Activated CD4-positive, alpha-beta T cell treated with anti-CD3 and anti-CD28 coated beads, Interleukin-2, amount 50 U/mL, for 16 hours (primary cell): ENCODE measurements at regions not wholly inside any gene's neighbourhood (a gene's known extent, or its start where the extent isn't known, plus 50 kb on each side); places are given as distances from the start of the nearest gene placed in this dataset.

Source experiments
- DNase-seq: peaks from one replicate; pipeline ENCODE4 v3.0.0-alpha.2; 2020

DNA sequence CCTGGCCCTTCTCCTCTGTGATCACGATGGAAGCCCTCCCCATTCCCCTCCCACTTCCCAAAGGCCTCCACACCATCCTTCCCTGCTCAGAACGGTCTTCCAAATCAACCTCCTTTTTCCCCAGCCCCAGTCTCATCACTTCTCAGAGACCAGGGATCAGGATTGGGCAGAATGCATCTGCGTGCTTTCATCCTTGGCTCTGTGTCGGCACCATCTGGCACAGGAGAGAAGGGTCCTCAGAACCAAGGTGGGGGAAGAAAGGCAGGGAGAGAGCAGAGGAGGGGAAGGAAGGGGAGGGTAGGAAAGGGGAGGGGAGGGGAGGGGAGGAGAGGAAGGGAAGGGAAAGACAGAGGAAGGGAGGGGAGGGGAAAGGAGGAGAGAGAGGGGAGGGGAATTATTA is 52.4 kb upstream of the FICD start:
- no peak for DNase-seq

- DNase-seq, result no peak
Measured at GRCh38 chr12:108461058-108461660, 53.9 kb upstream of the FICD start.

DNA sequence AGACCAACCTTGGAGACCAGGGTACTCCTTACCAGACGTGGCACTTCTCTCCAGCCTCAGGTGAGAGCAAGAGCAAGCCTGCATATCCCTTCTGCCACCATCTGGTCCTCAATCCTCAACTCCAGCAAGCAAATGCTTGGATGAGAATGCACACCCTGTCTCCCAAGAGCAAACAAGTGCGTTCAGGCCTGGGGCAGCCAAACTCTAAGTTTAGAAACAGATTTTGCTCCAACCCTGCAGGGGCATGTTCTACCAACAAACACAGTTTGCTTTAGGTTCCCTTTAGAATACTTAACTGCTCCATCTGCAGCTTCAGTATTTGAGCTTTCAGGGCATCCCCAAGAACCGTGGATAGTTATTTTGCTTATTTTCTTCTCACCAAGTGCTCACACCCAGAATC is 55.9 kb upstream of the FICD start:
- no peak for DNase-seq

GRCh38 chr12:108457734-108458361 is 57.2 kb upstream of the FICD start:
- DNase-seq, result no peak

- peak; percentile 50 for DNase-seq
Measured at GRCh38 chr12:108457006-108457733, 57.9 kb upstream of the FICD start.

DNA sequence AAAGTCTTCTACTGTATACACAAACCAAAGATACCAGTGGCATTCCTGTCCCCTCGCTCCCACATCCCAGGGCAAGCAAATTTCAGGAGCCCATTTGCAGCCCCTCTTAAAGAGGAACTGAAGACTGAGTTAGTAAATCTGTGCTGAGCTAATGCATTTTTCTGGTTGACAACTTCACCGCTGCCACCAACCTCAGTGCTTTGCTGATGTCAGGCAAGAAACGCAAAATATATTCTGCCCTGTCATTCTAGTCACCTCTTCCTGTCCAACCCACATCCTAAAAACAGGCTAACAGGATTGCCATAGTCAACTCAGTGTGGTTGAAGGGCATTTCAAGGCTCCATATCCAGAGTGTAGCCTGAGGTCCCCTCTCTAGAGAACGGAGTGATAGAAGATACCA is 59.4 kb upstream of the FICD start:
- DNase-seq, result no peak

DNA sequence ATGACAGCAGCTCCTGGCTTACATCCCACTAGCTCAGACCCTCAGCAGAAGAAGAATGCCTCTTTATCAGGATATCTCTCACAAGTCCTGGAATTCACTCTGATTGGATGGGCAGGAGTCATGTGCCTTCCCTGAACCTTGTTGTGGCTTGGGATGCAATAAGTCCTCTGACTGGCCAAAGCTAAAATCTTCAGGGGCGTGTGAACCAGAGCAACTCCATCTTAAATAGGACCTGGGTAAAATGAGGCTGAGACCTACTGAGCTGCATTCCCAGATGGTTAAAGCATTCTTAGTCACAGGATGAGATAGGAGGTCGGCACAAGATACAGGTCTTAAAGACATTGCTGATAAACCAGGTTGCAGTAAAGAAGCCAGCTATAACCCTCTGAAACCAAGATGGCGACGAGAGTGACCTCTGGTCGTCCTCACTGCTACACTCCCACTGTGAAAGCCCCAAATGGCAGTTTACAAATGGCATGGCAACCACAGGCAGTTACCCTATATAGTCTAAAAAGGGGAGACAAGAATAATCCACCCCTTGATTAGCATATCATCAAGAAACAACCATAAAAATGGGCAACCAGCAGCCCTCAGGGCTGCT is 60.4 kb upstream of the FICD start:
- DNase-seq, result no peak

DNA sequence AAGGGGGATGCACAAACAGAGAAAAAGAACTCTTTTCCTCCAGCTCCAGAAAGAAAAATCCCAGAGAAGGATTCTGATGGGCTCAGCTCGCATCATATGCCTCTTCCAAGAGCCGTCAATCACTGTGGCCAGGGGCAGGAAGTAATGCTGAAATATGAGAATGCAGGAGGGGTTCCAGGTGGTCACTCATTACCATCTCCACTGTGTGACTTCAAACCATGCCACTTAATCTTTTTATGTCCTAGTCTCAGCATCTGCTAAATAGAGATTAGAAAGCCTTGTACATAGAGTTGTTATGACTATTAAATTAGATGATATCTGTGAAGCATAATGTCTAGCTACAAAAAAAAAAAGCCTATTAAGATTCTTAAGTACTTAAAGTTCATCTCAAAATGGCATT is 65.6 kb upstream of the FICD start:
- DNase-seq, result no peak

- no peak for DNase-seq
Measured at GRCh38 chr12:108448246-108448645, 66.8 kb upstream of the FICD start.

GRCh38 chr12:108447168-108447832 is 67.8 kb upstream of the FICD start:
- no peak for DNase-seq

DNA sequence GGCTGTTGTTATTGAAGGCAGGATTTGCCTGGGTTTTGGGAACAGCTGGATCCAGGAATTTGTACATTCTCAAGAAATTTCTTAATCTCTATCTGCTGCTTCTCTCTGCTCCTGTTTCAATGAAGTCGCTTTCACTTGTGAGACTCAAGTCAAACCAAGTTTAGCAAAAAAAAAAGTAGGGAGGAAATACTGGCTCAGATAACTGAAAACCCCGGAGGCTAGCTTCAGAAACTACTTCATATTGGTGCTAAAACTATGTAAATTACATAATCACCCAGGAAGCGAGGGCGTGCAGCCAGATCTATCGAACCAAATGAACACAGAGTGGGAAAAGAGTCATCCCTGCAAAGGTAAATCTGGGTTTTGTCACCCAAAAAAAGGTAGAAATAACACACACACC is 68.3 kb upstream of the FICD start:
- DNase-seq, result no peak

DNA sequence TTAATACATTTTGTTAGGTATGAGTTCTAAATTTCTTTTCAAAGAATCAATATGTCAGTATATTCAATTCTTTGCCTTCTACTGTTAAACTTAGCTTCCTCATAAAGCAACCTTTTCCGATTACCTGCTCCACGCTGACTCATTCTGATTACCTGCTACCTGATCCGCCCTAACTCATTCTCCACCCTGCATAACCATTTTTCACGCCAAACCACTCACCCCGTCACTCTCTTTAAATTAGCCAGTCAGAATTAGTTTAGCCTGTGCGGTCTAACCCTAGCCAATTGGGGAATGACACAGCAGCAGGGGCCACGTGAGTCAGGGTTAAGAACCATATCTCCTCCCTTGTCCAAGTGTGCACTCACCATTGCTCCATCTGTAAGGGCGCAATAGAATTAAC is 72.2 kb upstream of the FICD start:
- no peak for DNase-seq

DNA sequence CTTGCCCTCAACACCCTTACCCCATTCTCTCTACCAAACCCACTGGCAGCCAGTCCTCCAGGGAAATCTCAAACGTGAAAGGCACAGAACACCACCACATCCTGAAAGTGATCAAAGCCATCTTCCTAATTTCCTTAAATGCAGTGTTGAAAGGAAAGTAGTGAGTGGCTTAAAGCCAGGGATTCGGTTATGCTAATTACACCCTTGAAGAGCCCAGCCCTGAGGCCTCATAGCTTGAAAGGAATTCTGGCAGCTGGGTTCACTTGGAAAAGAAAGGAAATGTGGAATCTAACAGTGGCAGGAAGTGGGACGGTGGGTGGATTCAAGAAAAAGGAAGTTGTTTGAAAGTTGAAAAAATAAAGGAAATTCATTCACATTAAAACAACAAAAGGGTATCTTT is 73.0 kb upstream of the FICD start:
- DNase-seq, result no peak

- no peak for DNase-seq
Measured at GRCh38 chr12:108441549-108441948, 73.5 kb upstream of the FICD start.

DNA sequence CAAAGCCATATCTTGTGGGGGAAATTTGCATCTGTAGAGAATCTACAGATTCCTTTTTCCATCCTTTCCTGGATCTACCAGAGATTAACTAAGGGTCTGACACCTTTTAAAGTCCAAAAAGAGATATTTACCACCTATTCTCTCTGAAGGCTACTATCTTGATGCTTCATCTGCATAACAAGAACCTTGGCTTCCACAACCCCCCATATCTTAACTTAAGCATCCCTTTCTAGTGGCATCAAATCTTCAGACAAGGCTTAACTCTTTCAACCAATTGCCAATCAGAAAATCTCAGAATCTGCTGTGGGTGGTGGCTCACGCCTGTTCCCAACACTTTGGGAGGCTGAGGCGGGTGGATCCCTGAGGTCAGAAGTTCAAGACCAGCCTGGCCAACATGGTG is 74.3 kb upstream of the FICD start:
- DNase-seq, result no peak

DNA sequence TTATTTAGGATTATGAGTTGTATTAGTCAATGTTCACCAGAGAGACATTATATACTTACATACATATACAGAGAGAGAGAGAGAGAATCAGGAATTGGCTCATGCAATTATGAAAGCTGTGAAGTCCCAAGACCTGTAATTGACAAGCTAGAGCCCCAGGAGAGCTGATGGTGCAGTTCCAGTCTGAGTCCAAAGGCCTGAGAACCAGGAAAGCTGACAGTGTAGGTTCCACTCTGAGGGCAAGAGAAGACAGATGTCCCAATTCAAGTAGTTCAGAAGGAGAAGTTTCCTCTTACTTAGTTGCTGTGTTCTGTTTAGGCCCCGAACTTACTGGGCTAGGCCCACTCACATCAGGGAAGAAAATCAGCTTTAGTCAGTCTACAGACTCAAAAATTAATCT is 76.4 kb upstream of the FICD start:
- DNase-seq, result no peak

DNA sequence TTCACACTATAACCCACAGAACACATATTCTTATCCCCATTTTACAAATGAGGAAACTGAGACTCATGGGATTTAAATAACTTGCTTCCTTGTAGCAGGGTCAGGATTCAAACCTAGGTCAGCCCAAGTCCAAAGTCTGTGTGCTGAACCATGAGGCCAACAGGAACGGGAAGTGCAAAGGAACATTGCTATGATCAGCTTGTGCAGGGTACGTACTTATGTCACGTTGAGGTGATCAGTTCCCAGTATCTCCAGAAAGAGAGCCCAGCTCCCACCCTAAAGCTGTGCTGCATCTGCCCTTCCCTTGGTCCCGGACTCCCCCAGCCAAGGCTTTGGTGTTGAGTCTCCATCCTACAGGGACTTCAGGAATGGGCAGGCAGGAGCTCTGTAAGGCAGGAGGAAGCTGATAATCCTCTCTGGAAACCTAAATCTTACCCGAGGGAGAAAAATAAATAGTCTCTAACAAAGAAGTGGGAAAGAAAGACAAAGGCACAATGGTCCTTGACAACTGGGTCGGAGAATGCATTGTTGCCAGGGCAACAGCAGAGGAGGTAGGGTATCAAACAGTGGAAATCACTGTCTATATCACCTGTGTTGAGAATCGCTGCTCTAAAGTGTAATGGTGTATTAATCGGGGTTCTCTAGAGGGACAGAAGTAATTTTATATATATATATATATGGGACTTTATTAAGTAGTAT is 82.5 kb upstream of the FICD start:
- DNase-seq, result no peak

GRCh38 chr12:108430926-108431325 is 84.2 kb upstream of the FICD start:
- DNase-seq, result no peak

GRCh38 chr12:108430245-108430644 is 84.8 kb upstream of the FICD start:
- no peak for DNase-seq

DNA sequence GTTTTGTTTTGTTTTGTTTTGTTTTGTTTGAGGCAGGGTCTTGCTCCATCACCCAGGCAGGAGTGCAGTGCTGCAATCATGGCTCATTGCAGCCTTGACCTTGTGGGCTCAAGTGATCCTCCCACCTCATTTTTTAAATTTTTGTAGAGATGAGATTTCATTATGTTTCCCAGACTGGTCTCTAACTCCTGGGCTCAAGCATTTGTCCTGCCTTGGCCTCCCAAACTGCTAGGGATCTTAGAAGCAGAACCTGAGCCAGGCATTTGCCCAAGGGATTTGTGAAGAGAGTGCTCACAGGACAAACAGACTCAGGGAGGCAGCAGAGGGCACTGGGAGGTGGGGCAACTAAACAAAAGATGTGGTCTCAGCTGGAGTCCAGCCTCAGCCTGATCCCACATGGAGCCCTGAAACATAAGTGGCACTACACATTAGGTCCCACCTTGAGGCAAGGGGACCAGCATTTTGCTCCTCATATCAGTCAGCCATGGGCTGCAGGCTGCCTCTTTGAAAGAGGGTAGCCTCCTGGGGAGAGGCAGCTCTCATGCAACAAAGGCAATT is 86.2 kb upstream of the CMKLR1 start:
- DNase-seq, result no peak

DNA sequence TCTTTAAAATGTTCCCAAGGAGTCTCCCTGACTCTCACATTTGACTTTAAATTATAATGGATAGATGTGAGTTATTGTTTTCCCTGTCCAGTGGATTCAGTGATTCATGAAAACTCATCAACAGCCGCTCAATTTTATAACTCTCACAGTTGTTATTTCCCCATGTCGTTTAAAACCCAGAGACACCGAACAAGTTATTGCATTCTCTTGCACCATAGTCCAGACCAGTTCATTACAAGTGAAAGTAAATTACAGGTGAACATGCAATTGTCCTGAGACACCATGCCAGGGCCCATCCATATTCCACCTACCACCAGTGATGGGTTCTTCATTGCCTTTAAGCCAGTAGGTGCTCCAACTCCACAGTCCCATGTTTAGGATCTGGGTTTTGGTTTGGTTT is 85.7 kb upstream of the CMKLR1 start:
- DNase-seq, result no peak

GRCh38 chr12:108424026-108424425 is 84.9 kb upstream of the CMKLR1 start:
- DNase-seq, result no peak

DNA sequence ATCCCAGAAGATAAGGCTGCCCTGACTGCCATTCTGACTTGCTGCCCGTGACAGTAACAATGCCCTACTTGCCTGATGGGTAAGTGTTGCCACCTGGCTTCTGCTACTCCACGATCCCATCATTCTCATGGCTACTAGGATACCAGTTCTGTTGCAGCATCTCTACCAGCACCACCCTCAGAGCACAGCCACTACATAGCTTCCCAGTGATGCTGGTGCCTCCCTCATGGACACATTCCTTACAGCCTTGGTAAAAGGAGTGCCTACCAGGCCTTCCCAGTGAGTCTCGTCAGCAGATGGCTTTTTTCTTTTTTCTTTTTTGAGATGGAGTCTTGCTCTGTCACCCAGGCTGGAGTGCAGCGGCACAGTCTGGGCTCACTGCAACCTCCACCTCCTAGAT is 84.4 kb upstream of the CMKLR1 start:
- no peak for DNase-seq
